GM23248 (cell line): ENCODE measurements at regions not wholly inside any gene's neighbourhood (a gene's known extent, or its start where the extent isn't known, plus 50 kb on each side); places are given as distances from the start of the nearest gene placed in this dataset.

Experiments used
- DNase-seq: peaks from one replicate; pipeline ENCODE4 v3.0.0-alpha.2; 2015
- H2AFZ ChIP-seq: fragments of 200-600 bp; sonication (generic); 2 replicates; pipeline ENCODE4 v1.6.1; 2016; ENCODE audit warnings: antibody characterized with exemption
- H3F3A ChIP-seq: fragments of 200-600 bp; sonication (generic); 2 replicates; pipeline ENCODE4 v1.6.1; 2016; ENCODE audit warnings: mild to moderate bottlenecking, antibody characterized with exemption, mixed run types; ENCODE audit not compliant: insufficient read depth
- H3K27ac ChIP-seq: fragments of 200-600 bp; sonication (generic); 2 replicates; pipeline ENCODE4 v1.5.1; 2016; ENCODE audit warnings: mild to moderate bottlenecking
- H3K27me3 ChIP-seq: fragments of 200-600 bp; sonication (generic); replicated peaks from 2 replicates; pipeline ENCODE4 v1.6.1; 2016; ENCODE audit warnings: mild to moderate bottlenecking; ENCODE audit not compliant: insufficient read depth
- H3K36me3 ChIP-seq: fragments of 200-600 bp; sonication (generic); 2 replicates; pipeline ENCODE4 v1.6.1; 2016; ENCODE audit warnings: low read depth, mild to moderate bottlenecking
- H3K4me1 ChIP-seq: fragments of 200-600 bp; sonication (generic); 2 replicates; pipeline ENCODE4 v1.6.1; 2016; ENCODE audit warnings: mild to moderate bottlenecking; ENCODE audit not compliant: insufficient read depth
- H3K4me2 ChIP-seq: fragments of 200-600 bp; sonication (generic); one replicate; pipeline ENCODE4 v1.6.1; 2016; ENCODE audit warnings: mild to moderate bottlenecking; ENCODE audit not compliant: unreplicated experiment
- H3K4me3 ChIP-seq: fragments of 200-600 bp; sonication (generic); 2 replicates; pipeline ENCODE4 v1.5.1; 2016; ENCODE audit warnings: mild to moderate bottlenecking
- H3K79me2 ChIP-seq: fragments of 200-600 bp; sonication (generic); 2 replicates; pipeline ENCODE4 v1.6.1; 2016; ENCODE audit warnings: mild to moderate bottlenecking; ENCODE audit not compliant: insufficient read depth
- H3K9ac ChIP-seq: fragments of 200-600 bp; sonication (generic); 2 replicates; pipeline ENCODE4 v1.6.1; 2016; ENCODE audit warnings: mild to moderate bottlenecking
- H3K9me2 ChIP-seq: fragments of 200-600 bp; sonication (generic); 2 replicates; pipeline ENCODE4 v1.6.1; 2016; ENCODE audit warnings: mixed run types, mild to moderate bottlenecking, moderate library complexity; ENCODE audit not compliant: insufficient read depth
- H3K9me3 ChIP-seq: fragments of 200-600 bp; sonication (generic); one replicate; pipeline ENCODE4 v1.6.1; 2017; ENCODE audit warnings: low read depth
- H4K20me1 ChIP-seq: fragments of 200-600 bp; sonication (generic); 2 replicates; pipeline ENCODE4 v1.6.0; 2016; ENCODE audit not compliant: insufficient read depth
- EZH2 ChIP-seq: fragments of 200-600 bp; sonication (generic); IDR thresholded peaks from 2 replicates; pipeline ENCODE4 v1.6.1; 2018; ENCODE audit warnings: antibody characterized with exemption, mild to moderate bottlenecking; ENCODE audit not compliant: insufficient read depth, poor library complexity, severe bottlenecking
- EZH2phosphoT487 ChIP-seq: fragments of 200-600 bp; sonication (generic); IDR thresholded peaks from 2 replicates; pipeline ENCODE4 v1.6.1; 2018; ENCODE audit warnings: antibody characterized with exemption, moderate library complexity, mild to moderate bottlenecking, low read depth; ENCODE audit not compliant: insufficient read depth
- WGBS, 2 experiments: methylation state at CpG; one replicate each; pipeline ENCODE4 v1.1.6; 2015 to 2017; ENCODE audit warnings: low lambda C conversion rate in 2 of 2, low coverage in 1 of 2; ENCODE audit errors: missing lambda C conversion rate in 2 of 2; 5-methylcytosine and 5-hydroxymethylcytosine counted together
- in situ Hi-C: fragments of 300-500 bp; cut with MboI; formaldehyde crosslinking; loops from 2 replicates; pipeline ENCODE4 v1.15.0; 2020

DNA sequence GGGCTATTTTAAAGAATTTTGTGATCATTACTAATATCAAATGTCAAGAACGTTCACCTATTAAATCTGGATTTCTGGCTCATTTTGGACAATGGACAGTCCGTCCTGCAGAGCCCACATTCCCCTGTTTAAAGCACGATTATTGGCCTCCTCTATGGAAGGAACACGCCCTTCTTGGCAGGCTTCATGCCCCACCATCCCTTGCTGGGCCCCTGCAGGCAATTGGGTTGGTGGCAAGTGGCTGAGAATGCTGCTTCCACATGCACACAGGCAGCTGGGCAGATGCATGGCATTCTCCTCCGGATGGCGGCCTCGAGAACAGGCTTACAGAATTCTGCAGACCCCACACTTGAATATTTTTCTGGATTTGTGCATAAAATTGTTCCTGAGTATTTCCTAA, 305.8 kb upstream of the MKI67 start:
- in situ Hi-C loops, result no loop called here
- no peak overlapping the region for H3K4me3 ChIP-seq
- no peaks in the 10 kb centered on the region for H3K9me3 ChIP-seq
- H3K4me2 ChIP-seq, result no peak overlapping the region
- no peak overlapping the region for H3K9ac ChIP-seq
- no peaks in the 10 kb centered on the region for H3K79me2 ChIP-seq
- H3F3A ChIP-seq, result no peaks in the 10 kb centered on the region
- DNase-seq, result no peak
- no peaks in the 10 kb centered on the region for H4K20me1 ChIP-seq
- 10 to 15% methylated on average over 7 of the region's 7 CpGs for WGBS, 2 experiments
- no peaks in the 10 kb centered on the region for H3K4me1 ChIP-seq
- no peak overlapping the region for H3K27ac ChIP-seq
- no peaks in the 10 kb centered on the region for H3K9me2 ChIP-seq
- no peak for TF ChIP-seq EZH2
- no peak for TF ChIP-seq EZH2phosphoT487
- H3K36me3 ChIP-seq, result no peaks in the 10 kb centered on the region
- no peaks in the 10 kb centered on the region for H3K27me3 ChIP-seq
- no peak overlapping the region for H2AFZ ChIP-seq

GRCh38 chr10:128432423-128432822, 306.2 kb upstream of the MKI67 start:
- no peak overlapping the region for H2AFZ ChIP-seq
- 32 to 33% methylated on average over 6 of the region's 6 CpGs for WGBS, 2 experiments
- H3K36me3 ChIP-seq, result no peaks in the 10 kb centered on the region
- in situ Hi-C loops, result no loop called here
- H3F3A ChIP-seq, result no peaks in the 10 kb centered on the region
- H3K27ac ChIP-seq, result no peak overlapping the region
- no peaks in the 10 kb centered on the region for H3K9me3 ChIP-seq
- H3K9me2 ChIP-seq, result no peaks in the 10 kb centered on the region
- TF ChIP-seq EZH2, result no peak
- no peak for TF ChIP-seq EZH2phosphoT487
- no peaks in the 10 kb centered on the region for H4K20me1 ChIP-seq
- no peak overlapping the region for H3K4me3 ChIP-seq
- H3K79me2 ChIP-seq, result no peaks in the 10 kb centered on the region
- H3K4me1 ChIP-seq, result no peaks in the 10 kb centered on the region
- no peak for DNase-seq
- no peaks in the 10 kb centered on the region for H3K27me3 ChIP-seq
- H3K4me2 ChIP-seq, result no peak overlapping the region
- H3K9ac ChIP-seq, result no peak overlapping the region

- Histone ChIP-seq H4K20me1 (no peaks in the 10 kb centered on the region), H3K4me2 (no peak overlapping the region), H3K27ac (no peak overlapping the region), H3K9me3 (no peaks in the 10 kb centered on the region), H3K9me2 (no peaks in the 10 kb centered on the region), H2AFZ (no peak overlapping the region), H3K4me1 (no peaks in the 10 kb centered on the region), H3K4me3 (no peak overlapping the region), H3K27me3 (no peaks in the 10 kb centered on the region), H3K36me3 (no peaks in the 10 kb centered on the region), H3F3A (no peaks in the 10 kb centered on the region), H3K79me2 (no peaks in the 10 kb centered on the region), H3K9ac (no peak overlapping the region)
- in situ Hi-C loops, result no loop called here
- WGBS, 2 experiments, result 17 to 20% methylated on average over 6 of the region's 6 CpGs
- no peak for DNase-seq
- TF ChIP-seq EZH2phosphoT487 (no peak), EZH2 (no peak)
Measured at GRCh38 chr10:128435811-128436210, 309.6 kb upstream of the MKI67 start.

DNA sequence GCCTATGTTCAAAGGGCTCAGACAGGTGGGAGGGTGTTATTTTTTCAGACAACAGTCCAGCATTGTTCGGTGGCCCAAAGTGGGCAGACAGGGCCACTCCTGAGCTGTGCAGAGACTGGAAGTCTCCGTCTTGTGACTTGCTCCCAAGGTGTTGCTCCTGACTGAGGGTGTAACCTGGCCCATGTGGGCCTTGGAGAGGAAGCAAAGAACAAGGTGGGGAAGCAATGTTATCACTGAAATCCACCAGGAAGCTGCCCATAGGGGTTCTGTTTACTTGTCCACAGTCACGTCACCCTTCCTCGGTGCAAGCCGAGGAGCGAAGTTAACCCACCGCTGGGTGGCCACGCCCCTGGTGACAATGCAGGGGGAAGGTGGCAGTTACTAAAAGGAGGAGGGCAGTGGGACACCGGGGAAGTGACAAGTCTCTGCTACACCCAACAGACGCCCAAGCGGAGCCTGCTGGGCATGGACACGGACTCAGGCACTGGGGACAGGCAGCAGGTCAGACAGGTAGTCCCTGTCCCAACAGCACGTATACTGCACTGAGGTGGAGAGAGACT, 311.6 kb upstream of the MKI67 start:
- H4K20me1 ChIP-seq, result no peaks in the 10 kb centered on the region
- H3F3A ChIP-seq, result no peaks in the 10 kb centered on the region
- TF ChIP-seq EZH2phosphoT487 (no peak), EZH2 (no peak)
- 49 to 56% methylated on average over 13 of the region's 13 CpGs for whole genome bisulfite sequencing, 2 experiments
- H3K4me2 ChIP-seq, result no peak overlapping the region
- H3K79me2 ChIP-seq, result no peaks in the 10 kb centered on the region
- in situ Hi-C loops, result no loop called here
- H2AFZ ChIP-seq, result no peak overlapping the region
- H3K36me3 ChIP-seq, result no peaks in the 10 kb centered on the region
- no peak overlapping the region for H3K4me3 ChIP-seq
- H3K27ac ChIP-seq, result no peak overlapping the region
- H3K27me3 ChIP-seq, result no peaks in the 10 kb centered on the region
- no peak overlapping the region for H3K9ac ChIP-seq
- no peaks in the 10 kb centered on the region for H3K4me1 ChIP-seq
- no peaks in the 10 kb centered on the region for H3K9me2 ChIP-seq
- DNase-seq, result no peak
- H3K9me3 ChIP-seq, result no peaks in the 10 kb centered on the region

DNA sequence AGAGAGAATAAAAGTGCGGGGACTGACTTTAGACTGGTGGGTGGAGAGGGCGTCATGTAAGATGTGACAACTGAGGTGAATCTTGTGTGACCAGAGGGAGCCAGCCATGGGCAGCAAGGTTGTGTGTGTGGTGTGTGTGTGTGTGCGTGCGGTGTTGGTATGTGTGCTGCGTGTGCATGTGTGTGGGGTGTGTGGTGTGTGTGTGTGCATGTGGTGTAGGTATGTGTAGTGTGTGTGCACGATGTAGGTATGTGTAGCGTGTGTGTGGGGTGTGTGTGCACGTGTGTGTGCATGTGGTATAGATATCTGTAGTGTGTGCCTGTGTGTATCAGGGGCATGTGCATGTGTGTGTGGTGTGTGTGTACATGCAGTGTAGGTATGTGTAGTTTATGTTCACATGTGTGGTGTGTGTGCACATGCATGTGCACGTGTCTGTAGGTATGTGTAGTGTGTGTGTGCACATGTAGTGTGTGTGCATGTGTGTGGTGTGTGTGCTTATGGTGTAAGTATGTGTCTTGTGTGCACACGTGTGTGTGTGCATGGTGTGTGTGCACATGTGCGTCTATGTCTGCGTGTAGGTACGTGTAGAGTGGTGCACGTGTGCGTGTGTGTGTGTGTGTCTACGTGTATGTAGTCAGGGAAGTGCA, 312.3 kb upstream of the MKI67 start:
- no peaks in the 10 kb centered on the region for H3F3A ChIP-seq
- in situ Hi-C loops, result no loop called here
- 47 to 57% methylated on average over 16 of the region's 16 CpGs for WGBS, 2 experiments

More for the DNA sequence above, 312.3 kb upstream of the MKI67 start:
- Histone ChIP-seq H3K36me3 (no peaks in the 10 kb centered on the region), H3K4me1 (no peaks in the 10 kb centered on the region), H4K20me1 (no peaks in the 10 kb centered on the region), H3K27ac (no peak overlapping the region), H3K9me3 (no peaks in the 10 kb centered on the region), H2AFZ (no peak overlapping the region), H3K4me3 (no peak overlapping the region), H3K9ac (no peak overlapping the region), H3K9me2 (no peaks in the 10 kb centered on the region), H3K4me2 (no peak overlapping the region), H3K79me2 (no peaks in the 10 kb centered on the region), H3K27me3 (no peaks in the 10 kb centered on the region)
- DNase-seq, result no peak
- TF ChIP-seq EZH2 (no peak), EZH2phosphoT487 (no peak)
